NOMO-1 treated with dmso at 0.1 percent for 144 hours (cell line): ENCODE measurements at regions not wholly inside any gene's neighbourhood (a gene's known extent, or its start where the extent isn't known, plus 50 kb on each side); places are given as distances from the start of the nearest gene placed in this dataset.

Source experiments
- DNase-seq: peaks from one replicate; lab custom pipeline; 2025; ENCODE audit not compliant: unreplicated experiment; lab: John Stamatoyannopoulos, UW

GRCh38 chr6:14795451-14795850 lies 450.4 kb upstream of the JARID2 start:
- no peak for DNase-seq

GRCh38 chr6:14796974-14797762 lies 448.7 kb upstream of the JARID2 start:
- no peak for DNase-seq

GRCh38 chr6:14797875-14798593 lies 447.8 kb upstream of the JARID2 start:
- DNase-seq = no peak

GRCh38 chr6:14798594-14798982 lies 447.3 kb upstream of the JARID2 start:
- DNase-seq = no peak

- DNase-seq = no peak
These were observed 446.8 kb upstream of the JARID2 start for GRCh38 chr6:14798996-14799588.

- peak; percentile 36 for DNase-seq
These were observed 445.9 kb upstream of the JARID2 start for GRCh38 chr6:14799928-14800327.

- DNase-seq = no peak
These were observed 443.2 kb upstream of the JARID2 start for GRCh38 chr6:14802514-14803160.

GRCh38 chr6:14804001-14804784 lies 441.7 kb upstream of the JARID2 start:
- no peak for DNase-seq

GRCh38 chr6:14804785-14805210 lies 441.1 kb upstream of the JARID2 start:
- no peak for DNase-seq

- DNase-seq = no peak
These were observed 439.8 kb upstream of the JARID2 start for GRCh38 chr6:14806101-14806500.

GRCh38 chr6:14807130-14807529 lies 438.7 kb upstream of the JARID2 start:
- DNase-seq = no peak

- DNase-seq = no peak
These were observed 437.9 kb upstream of the JARID2 start for GRCh38 chr6:14807971-14808370.

GRCh38 chr6:14810021-14810420 lies 435.8 kb upstream of the JARID2 start:
- DNase-seq = no peak

GRCh38 chr6:14811775-14812428 lies 434.0 kb upstream of the JARID2 start:
- no peak for DNase-seq

GRCh38 chr6:14814016-14814415 lies 431.9 kb upstream of the JARID2 start:
- no peak for DNase-seq

- DNase-seq = no peak
These were observed 429.6 kb upstream of the JARID2 start for GRCh38 chr6:14816116-14816859.

GRCh38 chr6:14817074-14817473 lies 428.8 kb upstream of the JARID2 start:
- no peak for DNase-seq

- DNase-seq = peak; percentile 86
These were observed 427.4 kb upstream of the JARID2 start for GRCh38 chr6:14818422-14818884.

GRCh38 chr6:14819001-14819400 lies 426.9 kb upstream of the JARID2 start:
- DNase-seq = no peak
